NB4 (cell line): ENCODE measurements at regions not wholly inside any gene's neighbourhood (a gene's known extent, or its start where the extent isn't known, plus 50 kb on each side); places are given as distances from the start of the nearest gene placed in this dataset.

ENCODE experiments used
- CTCF ChIP-seq: IDR thresholded peaks from one replicate; pipeline ENCODE4 v1.5.1; 2012; ENCODE audit warnings: low read depth, low read length
- MAX ChIP-seq: IDR thresholded peaks from 2 replicates; pipeline ENCODE4 v1.6.1; 2011; ENCODE audit warnings: low read depth, low read length

- TF ChIP-seq CTCF (no peak), MAX (no peak)
These were observed 105.3 kb upstream of the TENT5A start for GRCh38 chr6:81857812-81858211.
